Liver (tissue), 8 donors: ENCODE measurements at regions not wholly inside any gene's neighbourhood (a gene's known extent, or its start where the extent isn't known, plus 50 kb on each side); places are given as distances from the start of the nearest gene placed in this dataset.

Experiments used
- DNase-seq: peaks from one replicate; pipeline ENCODE4 v3.0.0-alpha.2; 2017; ENCODE audit warnings: low spot score
- H3K27ac ChIP-seq, 2 donors: one replicate each; pipeline ENCODE4 v1.7.0; 2013; ENCODE audit warnings: inconsistent platforms in 2 of 2, low read length in 2 of 2, control low read depth in 1 of 2, low read depth in 1 of 2, mild to moderate bottlenecking in 1 of 2
- H3K27me3 ChIP-seq, 4 donors: one replicate each; pipeline versions ENCODE4 v1.6.1 to v1.7.0; 2013; ENCODE audit warnings: low read length in 3 of 4, inconsistent platforms in 1 of 4, mild to moderate bottlenecking in 1 of 4, moderate library complexity in 1 of 4; ENCODE audit not compliant: control insufficient read depth in 4 of 4, insufficient read depth in 4 of 4
- H3K36me3 ChIP-seq, 4 donors: one replicate each; pipeline versions ENCODE4 v1.6.1 to v1.7.0; 2013; ENCODE audit warnings: low read length in 3 of 4, mild to moderate bottlenecking in 3 of 4, low read depth in 1 of 4, moderate library complexity in 1 of 4; ENCODE audit not compliant: control insufficient read depth in 4 of 4, insufficient read depth in 3 of 4
- H3K4me1 ChIP-seq, 4 donors: one replicate each; pipeline versions ENCODE4 v1.6.1 to v1.7.0; 2013; ENCODE audit warnings: low read length in 3 of 4, mild to moderate bottlenecking in 3 of 4, moderate library complexity in 1 of 4; ENCODE audit not compliant: control insufficient read depth in 4 of 4, insufficient read depth in 4 of 4
- H3K4me3 ChIP-seq, 3 donors: one replicate each; pipeline versions ENCODE4 v1.6.1 to v1.7.0; 2013; ENCODE audit warnings: low read length in 3 of 3, control low read depth in 1 of 3, low read depth in 1 of 3, mild to moderate bottlenecking in 1 of 3
- H3K9ac ChIP-seq, 2 donors: one replicate each; pipeline ENCODE4 v1.7.0; 2013; ENCODE audit warnings: low read length in 2 of 2, mild to moderate bottlenecking in 2 of 2, moderate library complexity in 2 of 2, control low read depth in 1 of 2, low read depth in 1 of 2
- H3K9me3 ChIP-seq, 4 donors: one replicate each; pipeline versions ENCODE4 v1.6.1 to v1.7.0; 2013; ENCODE audit warnings: low read length in 3 of 4; ENCODE audit not compliant: control insufficient read depth in 4 of 4
- EGR1 ChIP-seq, 2 donors: IDR thresholded peaks; 2 replicates each; pipeline ENCODE4 v1.6.1; 2016 to 2018; ENCODE audit warnings: antibody characterized with exemption in 2 of 2, low read depth in 2 of 2
- FOXA1 ChIP-seq: IDR thresholded peaks from 2 replicates; pipeline ENCODE4 v1.6.1; 2016; ENCODE audit warnings: antibody characterized with exemption
- FOXA2 ChIP-seq: IDR thresholded peaks from 2 replicates; pipeline ENCODE4 v1.6.1; 2016; ENCODE audit warnings: antibody characterized with exemption
- GABPA ChIP-seq, 2 donors: IDR thresholded peaks in 1 of 2; conservative IDR thresholded peaks in 1 of 2; 2 replicates each; pipeline ENCODE4 v1.6.1; 2016; ENCODE audit warnings: antibody characterized with exemption in 2 of 2, mild to moderate bottlenecking in 1 of 2, moderate library complexity in 1 of 2
- HNF4A ChIP-seq, 2 donors: conservative IDR thresholded peaks; 2 replicates each; pipeline ENCODE4 v1.6.1; 2016; ENCODE audit warnings: antibody characterized with exemption in 2 of 2, mild to moderate bottlenecking in 2 of 2
- HNF4G ChIP-seq: IDR thresholded peaks from 2 replicates; pipeline ENCODE4 v1.6.1; 2016; ENCODE audit warnings: antibody characterized with exemption
- JUND ChIP-seq, 2 donors: IDR thresholded peaks; 2 replicates each; pipeline ENCODE4 v1.6.1; 2016; ENCODE audit warnings: antibody characterized with exemption in 2 of 2
- RAD21 ChIP-seq, 2 donors: IDR thresholded peaks; 2 replicates each; pipeline ENCODE4 v1.6.1; 2016; ENCODE audit warnings: antibody characterized with exemption in 2 of 2, mild to moderate bottlenecking in 2 of 2
- RXRA ChIP-seq, 2 donors: IDR thresholded peaks; 2 replicates each; pipeline ENCODE4 v1.6.1; 2017 to 2018; ENCODE audit warnings: antibody characterized with exemption in 2 of 2, mild to moderate bottlenecking in 1 of 2
- SP1 ChIP-seq: IDR thresholded peaks from 2 replicates; pipeline ENCODE4 v1.6.1; 2018; ENCODE audit warnings: antibody characterized with exemption, mild to moderate bottlenecking
- TAF1 ChIP-seq: conservative IDR thresholded peaks from 2 replicates; pipeline ENCODE4 v1.6.1; 2016; ENCODE audit warnings: antibody characterized with exemption, mild to moderate bottlenecking
- YY1 ChIP-seq: IDR thresholded peaks from 2 replicates; pipeline ENCODE4 v1.6.1; 2016; ENCODE audit warnings: antibody characterized with exemption, mild to moderate bottlenecking
- WGBS: extraction: QIAGEN DNeasy Blood & Tissue Kit; methylation state at CpG from one replicate; pipeline ENCODE4 v1.1.7; 2013; 5-methylcytosine and 5-hydroxymethylcytosine counted together
- TF ChIP-seq, protein P1 (sequence below): fragments of 150-350 bp; IDR thresholded peaks from 2 replicates; pipeline ENCODE4 v1.5.1; 2017; ENCODE audit warnings: improper control_type of control experiment, low read depth, low read length; ENCODE audit not compliant: missing input control
- TF ChIP-seq, protein P2 (sequence below): IDR thresholded peaks from 2 replicates; pipeline ENCODE4 v1.6.1; 2016; ENCODE audit warnings: antibody characterized with exemption
- TF ChIP-seq, protein P3 (sequence below): IDR thresholded peaks from 2 replicates; pipeline ENCODE4 v1.6.1; 2016; ENCODE audit warnings: antibody characterized with exemption
- donor health status: healthy.
- donor health status: healthy.
- donor health status: healthy.
- donor health status: healthy.
- donor health status: healthy.

DNA sequence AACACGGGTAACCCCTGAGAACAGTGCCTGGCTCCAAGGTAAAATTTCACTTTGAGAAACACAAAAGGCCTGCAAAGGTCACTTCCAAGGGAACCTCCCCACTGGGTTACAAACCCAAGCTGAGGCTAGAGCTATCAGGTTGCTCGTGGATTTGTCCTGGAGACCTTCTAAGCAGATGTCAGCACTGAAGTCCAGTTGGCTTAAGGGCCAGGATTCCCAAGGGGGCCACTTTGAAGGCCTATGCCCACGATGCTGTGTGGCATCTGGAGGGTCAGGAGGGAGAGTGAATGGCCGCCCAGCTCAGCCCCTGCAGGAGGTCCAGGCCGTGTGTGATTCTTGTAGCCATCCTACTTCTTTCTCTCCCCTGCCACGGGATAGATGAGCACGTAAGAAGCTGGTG lies 100.2 kb upstream of the FSTL4 start:
- no peak for DNase-seq
- Histone ChIP-seq H3K4me3 (no peak overlapping the region), H3K36me3 (no peaks in the 10 kb centered on the region), H3K27ac (no peak overlapping the region), H3K4me1 (no peaks in the 10 kb centered on the region), H3K9ac (no peak overlapping the region), H3K9me3 (no peaks in the 10 kb centered on the region), H3K27me3 (peaks cover 0 to 2% (median 0%) of the 10 kb centered on the region in 4 donors)
- TF ChIP-seq, protein P1, sequence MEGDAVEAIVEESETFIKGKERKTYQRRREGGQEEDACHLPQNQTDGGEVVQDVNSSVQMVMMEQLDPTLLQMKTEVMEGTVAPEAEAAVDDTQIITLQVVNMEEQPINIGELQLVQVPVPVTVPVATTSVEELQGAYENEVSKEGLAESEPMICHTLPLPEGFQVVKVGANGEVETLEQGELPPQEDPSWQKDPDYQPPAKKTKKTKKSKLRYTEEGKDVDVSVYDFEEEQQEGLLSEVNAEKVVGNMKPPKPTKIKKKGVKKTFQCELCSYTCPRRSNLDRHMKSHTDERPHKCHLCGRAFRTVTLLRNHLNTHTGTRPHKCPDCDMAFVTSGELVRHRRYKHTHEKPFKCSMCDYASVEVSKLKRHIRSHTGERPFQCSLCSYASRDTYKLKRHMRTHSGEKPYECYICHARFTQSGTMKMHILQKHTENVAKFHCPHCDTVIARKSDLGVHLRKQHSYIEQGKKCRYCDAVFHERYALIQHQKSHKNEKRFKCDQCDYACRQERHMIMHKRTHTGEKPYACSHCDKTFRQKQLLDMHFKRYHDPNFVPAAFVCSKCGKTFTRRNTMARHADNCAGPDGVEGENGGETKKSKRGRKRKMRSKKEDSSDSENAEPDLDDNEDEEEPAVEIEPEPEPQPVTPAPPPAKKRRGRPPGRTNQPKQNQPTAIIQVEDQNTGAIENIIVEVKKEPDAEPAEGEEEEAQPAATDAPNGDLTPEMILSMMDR, result no peak
- TF ChIP-seq SP1 (no peak), HNF4G (no peak), YY1 (no peak), RAD21 (IDR thresholded peaks at IDR 0.05) (no peak), FOXA2 (no peak)
- TF ChIP-seq, protein P2, sequence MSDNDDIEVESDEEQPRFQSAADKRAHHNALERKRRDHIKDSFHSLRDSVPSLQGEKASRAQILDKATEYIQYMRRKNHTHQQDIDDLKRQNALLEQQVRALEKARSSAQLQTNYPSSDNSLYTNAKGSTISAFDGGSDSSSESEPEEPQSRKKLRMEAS, result no peak
- TF ChIP-seq, protein P3, sequence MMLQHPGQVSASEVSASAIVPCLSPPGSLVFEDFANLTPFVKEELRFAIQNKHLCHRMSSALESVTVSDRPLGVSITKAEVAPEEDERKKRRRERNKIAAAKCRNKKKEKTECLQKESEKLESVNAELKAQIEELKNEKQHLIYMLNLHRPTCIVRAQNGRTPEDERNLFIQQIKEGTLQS, result no peak
- WGBS, result 77% methylated on average over 7 of the region's 7 CpGs

- no peaks in the 10 kb centered on the region for H3K9me3 ChIP-seq
- no peak for DNase-seq
- no peak overlapping the region for H3K9ac ChIP-seq
- H3K4me3 ChIP-seq, result no peak overlapping the region
- H3K27ac ChIP-seq, result no peak overlapping the region
- H3K27me3 ChIP-seq, result peaks cover 0 to 2% (median 0%) of the 10 kb centered on the region in 4 donors
- H3K4me1 ChIP-seq, result no peaks in the 10 kb centered on the region
- H3K36me3 ChIP-seq, result no peaks in the 10 kb centered on the region
- 47% methylated on average over 2 of the region's 2 CpGs for WGBS
- no peak for TF ChIP-seq RXRA (IDR thresholded peaks at IDR 0.05)
- TF ChIP-seq, protein P1, result no peak
- TF ChIP-seq FOXA1, result no peak
- TF ChIP-seq TAF1, result no peak
- no peak for TF ChIP-seq HNF4A (conservative IDR thresholded peaks at IDR 0.05)
- no peak for TF ChIP-seq EGR1 (IDR thresholded peaks at IDR 0.05; ENCODE audit: low read depth in 2 of 2)
- no peak for TF ChIP-seq JUND (IDR thresholded peaks at IDR 0.05)
- TF ChIP-seq GABPA (IDR thresholded peaks at IDR 0.05 in 1 of 2, conservative IDR thresholded peaks at IDR 0.05 in 1 of 2), result no peak
- TF ChIP-seq YY1, result no peak
Observed at GRCh38 chr5:133709209-133709725, 96.9 kb upstream of the FSTL4 start.
